SK-N-SH treated with all-trans-retinoic acid at 6 μM for 48 hours (cell line): ENCODE measurements at regions not wholly inside any gene's neighbourhood (a gene's known extent, or its start where the extent isn't known, plus 50 kb on each side); places are given as distances from the start of the nearest gene placed in this dataset.
"Not testable (repeated sequence)": the region's sequence is repeated elsewhere in the genome, so short reads cannot be mapped to it uniquely, and the experiment has no call there.

Experiments
- ARNTL ChIP-seq: fragments of 450-650 bp; formaldehyde crosslinking; IDR thresholded peaks from 2 replicates; pipeline ENCODE4 v1.5.0; 2020; ENCODE audit warnings: low read depth, mild to moderate bottlenecking, moderate library complexity, borderline replicate concordance
- ZC3H10 ChIP-seq: fragments of 250-450 bp; sonication (Bioruptor Pico); IDR thresholded peaks from 2 replicates; pipeline ENCODE4 v1.5.1; 2021; ENCODE audit warnings: mild to moderate bottlenecking, moderate library complexity
- ZNF8 ChIP-seq: fragments of 450-650 bp; formaldehyde crosslinking; IDR thresholded peaks from 2 replicates; pipeline ENCODE4 v1.5.0; 2020; ENCODE audit warnings: mild to moderate bottlenecking, moderate library complexity

GRCh38 chr4:101694403-101694802, 96.1 kb upstream of the BANK1 start:
- not testable (repeated sequence) for TF ChIP-seq ZC3H10 (CRISPR knock-in tag); ARNTL; ZNF8 (CRISPR knock-in tag)
